GM12878 (cell line): ENCODE measurements at regions not wholly inside any gene's neighbourhood (a gene's known extent, or its start where the extent isn't known, plus 50 kb on each side); places are given as distances from the start of the nearest gene placed in this dataset.

Experiments used
- ATAC-seq: fragments of 200-7000 bp; cut with Tn5 transposase; 3 replicates; pipeline ENCODE4 v1.9.1; 2020; ENCODE audit warnings: mild to moderate bottlenecking, moderate library complexity
- BruUV-seq: library from RNA; stranded (reverse); fragments of 400-500 nt; replicated peaks from 2 replicates; lab custom pipeline; 2021; lab: Mats Ljungman, UMichigan
- CTCF ChIA-PET: fragments of 300-600 bp; sonication (Branson Sonifier 250); formaldehyde crosslinking; extraction: SDS; loops from one replicate; lab custom pipeline; 2021; ENCODE audit warnings: inconsistent platforms; lab: Yijun Ruan, JAX
- POLR2A ChIA-PET: fragments of 350-600 bp; formaldehyde crosslinking; extraction: SDS; loops from one replicate; lab custom pipeline; 2021; ENCODE audit warnings: inconsistent platforms; lab: Charles Lee
- RAD21 ChIA-PET: fragments of 300-600 bp; sonication (Branson Sonifier 250); formaldehyde crosslinking; loops from one replicate; lab custom pipeline; 2023; ENCODE audit warnings: antibody characterized with exemption; ENCODE audit not compliant: unreplicated experiment; lab: Charles Lee
- SMC1A ChIA-PET: fragments of 300-600 bp; sonication (Branson Sonifier 250); formaldehyde crosslinking; loops from one replicate; lab custom pipeline; 2023; ENCODE audit not compliant: unreplicated experiment, uncharacterized antibody; lab: Charles Lee
- DNase-seq: peaks from one replicate; pipeline ENCODE4 v3.0.0-alpha.2; 2011; ENCODE audit warnings: low read depth, low spot score
- FAIRE-seq: peaks from 3 replicates; lab custom pipeline; 2011; peaks lifted over from hg19 to GRCh38; lab: Jason Lieb, UNC
- H2AFZ ChIP-seq: 2 replicates; pipeline ENCODE4 v1.6.0; 2011; ENCODE audit warnings: low read depth, low read length, control low read depth; ENCODE audit not compliant: control insufficient read depth
- H3K27ac ChIP-seq: 2 replicates; pipeline ENCODE4 v1.5.1; 2011; ENCODE audit warnings: control low read depth; ENCODE audit not compliant: control insufficient read depth, insufficient read depth
- H3K27me3 ChIP-seq, 2 experiments: replicated peaks in 1 of 2; 2 replicates each; pipeline versions ENCODE4 v1.6.0 to v1.6.1; 2011; ENCODE audit warnings: low read length in 1 of 2; ENCODE audit not compliant: control insufficient read depth in 2 of 2, insufficient read depth in 2 of 2
- H3K36me3 ChIP-seq, 2 experiments: 2 replicates each; pipeline ENCODE4 v1.5.1; 2011; ENCODE audit warnings: low read length in 1 of 2; ENCODE audit not compliant: control insufficient read depth in 2 of 2, insufficient read depth in 2 of 2
- H3K4me1 ChIP-seq: 2 replicates; pipeline ENCODE4 v1.6.1; 2011; ENCODE audit warnings: mild to moderate bottlenecking, low read length, moderate library complexity, mixed read lengths; ENCODE audit not compliant: control insufficient read depth, insufficient read depth
- H3K4me2 ChIP-seq: 2 replicates; pipeline ENCODE4 v1.6.0; 2011; ENCODE audit warnings: control low read depth; ENCODE audit not compliant: control insufficient read depth, insufficient read depth
- H3K4me3 ChIP-seq: fragments of 200-600 bp; sonication (generic); 2 replicates; pipeline ENCODE4 v1.5.1; 2016
- H3K79me2 ChIP-seq: 2 replicates; pipeline ENCODE4 v1.6.0; 2011; ENCODE audit warnings: low read length; ENCODE audit not compliant: control insufficient read depth, insufficient read depth
- H3K9ac ChIP-seq: 2 replicates; pipeline ENCODE4 v1.8.0; 2011; ENCODE audit warnings: low read length, control low read depth, mixed read lengths; ENCODE audit not compliant: control insufficient read depth, insufficient read depth
- H3K9me3 ChIP-seq: replicated peaks from 3 replicates; pipeline ENCODE4 v1.5.1; 2011; ENCODE audit warnings: mild to moderate bottlenecking, low read length; ENCODE audit not compliant: control insufficient read depth, insufficient read depth
- H4K20me1 ChIP-seq: 2 replicates; pipeline ENCODE4 v1.6.0; 2011; ENCODE audit not compliant: control insufficient read depth, insufficient read depth
- CEBPB ChIP-seq, 2 experiments: fragments of 150-350 bp in 1 of 2; IDR thresholded peaks; 2 replicates each; pipeline ENCODE4 v1.6.1; 2012 to 2014; ENCODE audit warnings: low read depth in 2 of 2, low read length in 2 of 2, borderline replicate concordance in 1 of 2, inconsistent platforms in 1 of 2
- CHD4 ChIP-seq: fragments of 200-600 bp; sonication (generic); IDR thresholded peaks from 2 replicates; pipeline ENCODE4 v1.6.1; 2016; ENCODE audit warnings: mild to moderate bottlenecking
- ESRRA ChIP-seq: IDR thresholded peaks from 2 replicates; pipeline ENCODE4 v1.6.1; 2012; ENCODE audit warnings: mild to moderate bottlenecking, low read length, improper control_type of control experiment
- HCFC1 ChIP-seq: fragments of 150-350 bp; IDR thresholded peaks from 2 replicates; pipeline ENCODE4 v1.6.1; 2014; ENCODE audit warnings: low read length
- IKZF1 ChIP-seq: fragments of 450-650 bp; conservative IDR thresholded peaks from 2 replicates; pipeline ENCODE4 v1.6.1; 2017; ENCODE audit warnings: antibody characterized with exemption, mild to moderate bottlenecking
- MTA3 ChIP-seq: IDR thresholded peaks from 2 replicates; pipeline ENCODE4 v1.6.1; 2012; ENCODE audit warnings: low read length, inconsistent platforms, borderline replicate concordance
- MXI1 ChIP-seq: fragments of 150-350 bp; IDR thresholded peaks from 2 replicates; pipeline ENCODE4 v1.6.1; 2011; ENCODE audit warnings: low read depth, mild to moderate bottlenecking, inconsistent platforms, low read length, improper control_type of control experiment
- RAD21 ChIP-seq: IDR thresholded peaks from 2 replicates; pipeline ENCODE4 v1.6.1; 2011; ENCODE audit warnings: mild to moderate bottlenecking, low read depth, low read length, moderate library complexity; ENCODE audit not compliant: insufficient read depth
- SMARCA5 ChIP-seq: fragments of 450-650 bp; IDR thresholded peaks from 2 replicates; pipeline ENCODE4 v1.6.1; 2017; ENCODE audit warnings: mild to moderate bottlenecking
- TCF7 ChIP-seq: IDR thresholded peaks from 2 replicates; pipeline ENCODE4 v1.6.1; 2014; ENCODE audit warnings: antibody characterized with exemption, borderline replicate concordance
- WGBS: methylation state at CpG from one replicate; pipeline ENCODE4 v1.1.6; 2016; ENCODE audit warnings: low lambda C conversion rate; ENCODE audit not compliant: insufficient replicate concordance, insufficient coverage; ENCODE audit errors: missing lambda C conversion rate; 5-methylcytosine and 5-hydroxymethylcytosine counted together
- in situ Hi-C: fragments of 300-500 bp; cut with MboI; formaldehyde crosslinking; loops from 9 replicates; pipeline ENCODE4 v1.14.3; 2018; ENCODE audit warnings: mixed read lengths
- intact Hi-C: fragments of 100-400 bp; cut with micrococcal nuclease; formaldehyde crosslinking; loops from one replicate; pipeline ENCODE4 v1.14.2; 2022; ENCODE audit not compliant: unreplicated experiment
- TF ChIP-seq, protein P1 (sequence below): IDR thresholded peaks from 2 replicates; pipeline ENCODE4 v1.6.1; 2011; ENCODE audit warnings: borderline replicate concordance, low read depth, mild to moderate bottlenecking, moderate library complexity, mixed read lengths, low read length; ENCODE audit not compliant: insufficient read depth; ENCODE audit errors: extremely low read length

DNA sequence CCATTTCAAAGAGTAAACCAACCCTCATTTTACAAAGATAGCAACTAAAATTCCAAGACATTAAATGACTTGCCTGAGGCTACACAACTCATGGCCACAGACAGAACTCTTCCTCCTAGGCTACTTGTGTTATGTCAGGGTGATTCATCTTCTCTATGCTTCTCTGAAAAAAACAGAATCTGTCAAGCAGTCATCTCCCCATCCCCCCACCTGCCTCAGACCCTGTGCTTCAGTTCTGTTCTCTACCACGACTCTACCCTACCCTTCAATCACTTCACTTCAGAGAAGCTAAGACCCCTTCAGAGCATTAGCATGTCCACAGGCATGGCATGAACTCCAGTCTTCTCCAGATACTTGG lies 277.7 kb upstream of the PTGER4 start:
- Histone ChIP-seq H3K4me1 (peaks cover 13% of the 10 kb centered on the region), H3K27me3 (no peaks in the 10 kb centered on the region; a peak in 1 of 4 replicates), H3K27ac (no peak overlapping the region), H3K79me2 (no peaks in the 10 kb centered on the region), H3K9me3 (no peaks in the 10 kb centered on the region; the same call in 1 of the 3 replicates), H4K20me1 (no peaks in the 10 kb centered on the region), H3K36me3 (no peaks in the 10 kb centered on the region), H3K4me2 (no peak overlapping the region), H3K4me3 (no peak overlapping the region), H3K9ac (no peak overlapping the region)
- intact Hi-C loops: no loop called here
- SMC1A ChIA-PET: interaction anchor here (1.2 kb wide), 1 partner anchor 276 kb away, joined by 3 read pairs; no protein-coding TSS in a partner anchor
- POLR2A ChIA-PET: no interaction called here
- WGBS: 0% methylated on average over 1 of the region's 1 CpG
- DNase-seq (no peak), FAIRE-seq (no peak), ATAC-seq (no peak)
- BruUV-seq: no TSS peak
- CTCF ChIA-PET: interaction anchor here (1.3 to 1.5 kb wide), 2 partner anchors 9 kb away, joined by 4 to 5 read pairs; no protein-coding TSS in a partner anchor
- in situ Hi-C loops: no loop called here
- RAD21 ChIA-PET: no interaction called here
- TF ChIP-seq, protein P1, sequence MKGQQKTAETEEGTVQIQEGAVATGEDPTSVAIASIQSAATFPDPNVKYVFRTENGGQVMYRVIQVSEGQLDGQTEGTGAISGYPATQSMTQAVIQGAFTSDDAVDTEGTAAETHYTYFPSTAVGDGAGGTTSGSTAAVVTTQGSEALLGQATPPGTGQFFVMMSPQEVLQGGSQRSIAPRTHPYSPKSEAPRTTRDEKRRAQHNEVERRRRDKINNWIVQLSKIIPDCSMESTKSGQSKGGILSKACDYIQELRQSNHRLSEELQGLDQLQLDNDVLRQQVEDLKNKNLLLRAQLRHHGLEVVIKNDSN: no peak
- TF ChIP-seq HCFC1 (no peak), IKZF1 (no peak), SMARCA5 (no peak), ESRRA (no peak), MTA3 (no peak), CEBPB (IDR thresholded peaks at IDR 0.05; ENCODE audit: borderline replicate concordance in 1 of 2, low read depth in 2 of 2, low read length in 2 of 2) (no peak), CHD4 (no peak), RAD21 (no peak), MXI1 (no peak), TCF7 (no peak)
- TF ChIP-seq, all 136 proteins: peak for 0
- H2AFZ ChIP-seq: no peak overlapping the region
